Forelimb muscle (tissue), 1 donor: ENCODE measurements at regions not wholly inside any gene's neighbourhood (a gene's known extent, or its start where the extent isn't known, plus 50 kb on each side); places are given as distances from the start of the nearest gene placed in this dataset.
A peak's percentile ranks its signal among the peaks of the same experiment; 100 is the strongest.
"Not testable (repeated sequence)": the region's sequence is repeated elsewhere in the genome, so short reads cannot be mapped to it uniquely, and the experiment has no call there.

Experiments
- DNase-seq: peaks from one replicate; pipeline ENCODE4 v3.0.0-alpha.2; 2013; ENCODE audit warnings: low read depth

DNA sequence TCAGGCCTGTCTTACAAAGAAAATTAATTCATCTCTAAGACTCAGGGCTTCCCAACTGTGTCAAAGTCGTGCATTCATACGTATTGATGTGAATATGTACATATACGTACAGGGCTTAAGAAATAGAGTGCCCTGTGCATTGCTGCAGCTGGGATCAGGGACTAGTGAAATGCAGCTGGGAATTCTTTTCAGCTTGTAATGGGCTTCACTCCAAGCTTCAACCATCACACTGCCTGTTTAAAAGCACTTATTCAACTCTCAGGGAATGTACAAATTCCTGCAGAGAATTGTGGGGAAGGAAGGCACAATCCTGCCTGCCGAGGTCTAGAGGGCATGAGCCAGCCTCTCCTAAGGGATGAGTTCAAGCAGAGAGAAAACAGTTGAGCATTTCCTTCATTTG lies 59.6 kb upstream of the MAN2A1 start:
- no peak for DNase-seq

- DNase-seq, result no peak
Observed at GRCh38 chr5:109628591-109628990, 61.1 kb upstream of the MAN2A1 start.

- not testable (repeated sequence) for DNase-seq
Observed at GRCh38 chr5:109621266-109621665, 68.5 kb upstream of the MAN2A1 start.

DNA sequence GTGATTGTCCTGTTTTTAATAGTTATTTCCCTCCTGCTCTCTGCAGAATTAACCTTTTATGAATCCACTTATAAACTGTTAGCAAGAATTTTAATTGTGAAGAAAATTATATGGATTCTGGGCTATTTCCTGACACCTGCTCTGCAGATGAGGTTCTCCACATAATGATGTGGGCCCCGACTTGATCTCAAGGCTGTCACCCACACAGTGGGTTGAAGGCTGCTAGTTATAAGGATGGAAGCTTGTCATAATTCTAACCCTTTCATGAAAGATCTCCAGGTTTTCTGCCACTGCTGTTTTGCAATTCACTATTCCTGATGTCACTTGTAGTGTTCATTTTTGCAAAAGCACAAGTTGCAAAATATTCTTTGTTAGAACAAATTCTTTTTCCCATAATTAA lies 69.1 kb upstream of the MAN2A1 start:
- no peak for DNase-seq

DNA sequence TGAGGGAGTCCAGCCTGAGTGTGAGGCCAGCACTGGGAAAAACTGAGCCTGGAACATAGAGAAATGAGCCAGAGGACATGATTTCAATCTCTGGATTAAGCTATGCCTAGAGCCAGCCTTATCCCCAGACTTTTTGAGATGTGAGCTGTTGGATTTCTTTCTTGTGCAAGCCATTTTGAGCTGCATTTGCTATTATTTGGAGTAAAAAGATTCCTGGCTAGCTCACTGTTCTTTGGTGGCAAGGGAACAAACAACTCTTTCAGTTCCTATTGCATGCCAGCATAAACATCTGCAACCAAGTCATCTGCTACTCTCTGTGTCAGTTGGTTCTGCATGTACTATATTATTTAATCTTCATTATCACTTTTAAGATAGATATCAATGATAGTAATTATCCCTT lies 70.1 kb upstream of the MAN2A1 start:
- DNase-seq, result peak; percentile 43

DNA sequence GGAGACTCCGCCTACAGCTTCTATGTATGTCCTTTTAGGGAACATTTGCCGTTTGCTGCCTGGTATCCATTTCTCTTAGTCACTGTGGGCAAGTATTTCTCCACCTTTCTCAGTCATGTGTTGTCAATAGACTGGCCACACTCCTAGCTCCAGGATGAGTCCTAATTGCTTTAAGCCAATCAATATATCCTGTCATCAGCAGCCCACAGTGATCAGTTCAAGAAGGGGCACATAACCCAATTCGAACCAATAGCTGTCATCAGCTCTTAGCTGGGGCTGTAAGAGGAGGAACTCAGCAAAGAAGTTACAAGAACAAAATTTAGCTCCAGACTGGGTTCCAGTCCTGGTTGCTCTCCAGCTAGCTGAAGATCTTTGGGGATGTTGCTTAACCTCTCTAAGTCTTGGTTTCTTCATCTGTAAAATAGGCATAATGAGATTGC lies 70.7 kb upstream of the MAN2A1 start:
- DNase-seq, result no peak

DNA sequence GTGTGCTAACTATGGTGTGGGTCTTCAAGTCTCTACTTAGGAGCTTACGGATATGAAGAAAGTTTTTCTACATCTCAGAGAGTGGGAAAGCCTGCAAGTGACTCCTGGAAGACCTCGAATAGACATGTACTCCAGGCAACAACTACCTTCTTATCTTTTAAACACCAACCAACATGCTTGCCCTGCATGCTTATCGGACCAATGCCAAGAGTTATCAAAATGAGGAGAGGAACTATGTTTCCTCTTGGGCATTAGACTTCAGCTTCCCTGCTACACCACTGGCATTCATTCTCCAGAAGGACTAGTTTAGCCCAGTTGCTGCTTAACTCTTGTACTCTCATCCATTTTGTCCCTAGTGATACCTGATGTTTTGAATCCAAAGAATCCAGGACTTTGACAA lies 74.7 kb upstream of the MAN2A1 start:
- no peak for DNase-seq

DNA sequence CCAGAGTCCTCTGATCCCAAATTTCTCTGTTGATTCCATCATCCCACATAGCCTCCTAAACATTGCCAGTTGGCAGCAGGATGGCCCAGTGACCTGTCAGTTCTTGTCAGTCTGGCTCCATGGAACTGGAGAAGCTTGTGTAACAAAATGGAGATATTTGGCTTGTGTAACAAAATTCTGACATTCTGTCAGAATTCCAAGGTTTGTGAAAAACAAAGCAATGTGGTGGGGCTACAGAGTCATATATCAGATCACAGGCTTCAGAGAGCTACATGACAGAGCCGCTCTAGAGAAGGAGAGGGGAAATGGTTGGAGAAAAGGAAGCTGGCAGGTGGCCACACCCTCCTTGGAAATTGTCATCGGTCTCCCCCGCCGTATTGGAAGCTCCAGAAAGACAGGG lies 75.4 kb upstream of the MAN2A1 start:
- no peak for DNase-seq

DNA sequence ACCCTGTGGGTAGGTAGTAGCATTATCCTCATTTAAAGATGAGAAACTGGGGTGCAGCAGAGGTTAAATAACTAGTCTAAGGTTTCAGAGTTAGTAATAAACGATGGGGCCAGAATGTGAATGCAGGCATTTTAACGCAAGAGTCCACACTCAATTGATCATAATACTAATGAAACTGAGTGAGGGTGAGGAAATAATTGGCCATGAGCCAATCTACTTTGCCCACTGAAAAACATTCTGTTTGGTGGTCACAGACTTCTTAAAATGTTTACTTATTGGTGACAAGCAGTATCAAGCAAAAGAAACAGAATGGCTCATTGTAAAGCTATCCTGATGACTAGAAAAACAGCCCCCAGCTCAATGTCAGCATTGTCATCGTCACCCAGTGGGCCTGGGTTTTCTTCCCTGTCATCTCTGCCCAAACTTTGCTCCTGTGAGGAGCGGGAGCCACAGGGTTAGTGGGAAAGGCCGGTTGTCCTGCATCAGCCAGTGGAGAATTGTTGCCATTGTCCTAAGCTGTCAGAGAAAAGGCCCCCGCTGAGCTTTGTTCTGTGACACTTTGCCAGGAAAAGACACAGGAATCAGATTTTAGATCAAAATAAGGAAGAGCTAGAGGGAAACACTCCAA lies 77.3 kb upstream of the MAN2A1 start:
- no peak for DNase-seq

- DNase-seq, result no peak
Observed at GRCh38 chr5:109611505-109611904, 78.2 kb upstream of the MAN2A1 start.

GRCh38 chr5:109611061-109611460 lies 78.7 kb upstream of the MAN2A1 start:
- DNase-seq, result no peak

DNA sequence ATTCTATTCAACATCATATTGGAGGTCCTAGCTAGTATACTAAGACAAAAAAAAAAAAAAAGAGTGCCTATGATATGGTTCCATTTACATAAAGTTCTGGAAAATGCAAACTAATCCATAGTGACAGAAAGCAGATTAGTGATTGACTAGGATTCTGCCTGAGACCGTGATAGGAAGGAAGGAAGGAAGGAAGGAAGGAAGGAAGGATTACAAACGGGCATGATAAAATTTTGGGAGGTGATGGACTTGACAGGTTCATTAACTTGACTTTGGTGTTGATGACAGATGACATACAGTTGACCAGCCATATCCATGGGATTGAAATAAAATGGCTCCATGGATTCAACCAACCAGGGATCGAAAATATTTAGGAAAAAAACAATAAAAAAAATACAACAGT lies 79.1 kb upstream of the MAN2A1 start:
- no peak for DNase-seq

- no peak for DNase-seq
Observed at GRCh38 chr5:109605207-109605730, 84.5 kb upstream of the MAN2A1 start.

DNA sequence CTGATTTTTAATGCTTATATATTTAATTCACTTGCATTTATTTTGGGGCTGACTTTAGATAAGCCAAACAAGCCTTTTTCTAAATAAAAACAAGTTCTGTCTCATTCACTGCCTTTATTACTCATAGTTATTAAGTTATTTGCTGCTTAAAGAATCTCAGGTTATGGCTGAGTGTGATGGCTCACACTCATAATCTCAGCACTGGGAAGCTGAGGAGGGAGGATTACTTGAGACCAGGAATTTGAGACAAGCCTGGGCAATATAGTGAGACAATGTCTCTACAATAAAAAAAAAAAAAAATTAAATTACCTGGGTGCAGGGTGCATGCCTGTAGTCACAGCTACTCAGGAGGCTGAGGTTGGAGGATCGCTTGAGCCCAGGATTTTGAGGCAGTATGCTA lies 85.0 kb upstream of the MAN2A1 start:
- no peak for DNase-seq

- DNase-seq, result no peak
Observed at GRCh38 chr5:109601736-109602135, 88.0 kb upstream of the MAN2A1 start.

DNA sequence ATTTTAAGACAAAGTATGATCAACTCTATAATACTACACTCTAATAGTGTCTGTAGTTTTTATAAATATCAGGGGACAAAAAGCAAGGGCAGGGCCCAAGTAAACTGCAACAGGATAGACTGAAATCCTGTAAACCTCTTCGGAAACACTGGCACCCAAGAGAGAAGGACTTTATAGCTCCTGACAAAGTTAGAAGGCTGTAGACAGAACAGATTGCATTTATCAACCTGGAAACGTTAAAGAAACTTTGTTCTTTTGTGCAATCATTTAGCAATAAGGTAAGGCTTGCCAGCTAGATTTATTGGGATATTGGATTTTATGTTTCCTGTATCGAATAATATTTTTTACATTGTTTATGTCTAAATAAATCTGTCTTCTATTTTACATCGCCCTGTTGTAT lies 91.8 kb upstream of the MAN2A1 start:
- DNase-seq, result no peak

GRCh38 chr5:109594217-109594616 lies 95.5 kb upstream of the MAN2A1 start:
- no peak for DNase-seq

- no peak for DNase-seq
Observed at GRCh38 chr5:109590799-109591198, 98.9 kb upstream of the MAN2A1 start.

DNA sequence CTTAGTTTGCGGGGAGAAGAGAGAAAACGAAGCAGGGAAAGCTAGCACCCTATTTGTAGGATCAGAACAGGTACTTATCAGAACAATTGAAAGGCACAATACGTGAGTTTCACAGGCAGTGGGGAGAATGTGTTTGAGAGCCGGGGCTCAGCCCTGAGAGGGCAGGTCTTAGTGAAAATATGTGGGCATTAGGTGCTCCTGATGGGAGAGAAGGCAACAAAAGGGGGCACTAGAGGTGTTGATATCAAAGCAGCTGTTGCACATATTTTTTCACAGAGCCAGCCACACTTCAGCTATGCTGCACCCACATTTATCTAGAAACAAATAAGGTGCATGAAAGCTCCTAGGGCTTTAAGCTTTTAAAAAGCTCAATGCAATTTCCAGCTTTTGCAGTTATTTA lies 99.7 kb upstream of the MAN2A1 start:
- no peak for DNase-seq

GRCh38 chr5:109589239-109589638 lies 100.5 kb upstream of the MAN2A1 start:
- no peak for DNase-seq

- no peak for DNase-seq
Observed at GRCh38 chr5:109588281-109589035, 101.3 kb upstream of the MAN2A1 start.

DNA sequence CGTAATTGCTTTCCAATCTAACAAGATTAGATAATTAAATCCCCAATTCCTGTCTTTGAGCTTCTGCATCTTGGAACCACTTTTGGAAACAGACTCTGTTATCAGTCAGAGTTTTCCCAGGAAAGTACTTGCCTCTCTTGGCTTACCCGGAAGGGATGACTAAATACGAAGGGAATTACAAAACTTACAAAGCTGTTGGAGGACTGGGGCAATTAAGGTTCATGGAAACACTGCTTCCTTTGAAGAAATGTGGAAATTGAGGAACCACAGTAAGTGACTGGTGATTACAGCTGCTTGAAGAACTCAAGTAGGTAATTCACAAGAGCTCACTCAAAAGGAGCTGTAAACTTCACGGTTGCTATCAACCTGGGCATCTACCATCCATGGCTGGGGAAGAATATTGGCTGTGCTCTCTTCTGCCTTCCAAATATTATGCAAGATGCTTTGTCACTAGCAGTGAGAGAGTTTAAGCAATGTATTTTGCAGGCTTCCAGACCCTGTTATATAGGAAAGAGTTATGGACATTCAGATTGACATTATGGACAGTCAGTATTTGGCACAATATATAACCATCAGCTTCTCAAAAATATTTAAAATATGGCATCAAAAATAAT lies 104.6 kb upstream of the MAN2A1 start:
- no peak for DNase-seq

DNA sequence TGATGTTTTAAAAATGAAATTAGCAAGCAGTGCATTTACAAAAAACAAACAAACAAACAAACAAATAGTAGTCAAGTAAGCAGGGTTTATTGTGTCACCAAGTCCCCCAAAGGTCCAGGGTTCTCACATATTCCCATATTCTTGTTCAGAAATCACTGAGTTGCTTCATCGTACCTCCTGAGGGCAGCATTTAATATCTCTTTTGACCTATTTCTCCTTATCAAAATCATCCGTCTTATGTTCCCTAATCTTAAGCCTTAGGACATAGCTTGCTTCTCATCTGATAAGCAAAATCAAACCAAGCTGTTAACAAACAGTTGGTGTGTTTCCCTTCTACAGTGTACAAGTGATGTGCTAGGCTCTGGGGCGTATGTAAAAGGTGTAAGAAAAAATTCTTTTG lies 109.5 kb upstream of the MAN2A1 start:
- no peak for DNase-seq
